ENCODE measurements at regions not wholly inside any gene's neighbourhood (a gene's known extent, or its start where the extent isn't known, plus 50 kb on each side); places are given as distances from the start of the nearest gene placed in this dataset.

DNA sequence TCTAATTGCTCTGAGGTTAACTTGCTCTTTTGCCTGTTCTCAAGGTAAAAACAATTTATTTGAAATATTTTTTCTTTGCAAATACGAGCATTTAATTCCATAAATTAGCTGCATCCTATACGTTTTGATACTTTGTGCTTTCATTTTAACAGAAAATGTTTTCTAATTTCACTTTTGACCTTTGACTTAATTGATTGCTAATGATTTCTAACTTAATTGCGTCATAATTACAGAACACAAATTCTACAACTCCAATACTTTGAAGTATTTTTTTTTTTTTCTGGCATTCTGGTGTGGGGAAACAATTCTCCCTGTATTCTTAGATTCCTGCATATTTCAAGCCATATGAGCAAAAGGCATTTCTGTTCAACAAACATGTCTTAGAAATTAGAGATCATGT is 134.0 kb downstream of the ISOC1 start:
- TF ChIP-seq, protein P1, sequence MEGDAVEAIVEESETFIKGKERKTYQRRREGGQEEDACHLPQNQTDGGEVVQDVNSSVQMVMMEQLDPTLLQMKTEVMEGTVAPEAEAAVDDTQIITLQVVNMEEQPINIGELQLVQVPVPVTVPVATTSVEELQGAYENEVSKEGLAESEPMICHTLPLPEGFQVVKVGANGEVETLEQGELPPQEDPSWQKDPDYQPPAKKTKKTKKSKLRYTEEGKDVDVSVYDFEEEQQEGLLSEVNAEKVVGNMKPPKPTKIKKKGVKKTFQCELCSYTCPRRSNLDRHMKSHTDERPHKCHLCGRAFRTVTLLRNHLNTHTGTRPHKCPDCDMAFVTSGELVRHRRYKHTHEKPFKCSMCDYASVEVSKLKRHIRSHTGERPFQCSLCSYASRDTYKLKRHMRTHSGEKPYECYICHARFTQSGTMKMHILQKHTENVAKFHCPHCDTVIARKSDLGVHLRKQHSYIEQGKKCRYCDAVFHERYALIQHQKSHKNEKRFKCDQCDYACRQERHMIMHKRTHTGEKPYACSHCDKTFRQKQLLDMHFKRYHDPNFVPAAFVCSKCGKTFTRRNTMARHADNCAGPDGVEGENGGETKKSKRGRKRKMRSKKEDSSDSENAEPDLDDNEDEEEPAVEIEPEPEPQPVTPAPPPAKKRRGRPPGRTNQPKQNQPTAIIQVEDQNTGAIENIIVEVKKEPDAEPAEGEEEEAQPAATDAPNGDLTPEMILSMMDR (IDR thresholded peaks at IDR 0.05; ENCODE audit: extremely low read depth in 1 of 2, insufficient read depth in 1 of 2, low read depth in 1 of 2, low read length in 2 of 2) = no peak
- TF ChIP-seq POLR2A (IDR thresholded peaks at IDR 0.05; ENCODE audit: low read depth, low read length) = no peak
- no peak for TF ChIP-seq JUN (IDR thresholded peaks at IDR 0.05; ENCODE audit: borderline replicate concordance, insufficient read depth, insufficient read length, low read depth)
- no peak for TF ChIP-seq EZH2 (IDR thresholded peaks at IDR 0.05; ENCODE audit: borderline replicate concordance, low read depth, low read length, severe bottlenecking)
- no peak for TF ChIP-seq POLR2AphosphoS5 (IDR thresholded peaks at IDR 0.05; ENCODE audit: insufficient read depth, low read depth, low read length)
